ENCODE measurements at regions not wholly inside any gene's neighbourhood (a gene's known extent, or its start where the extent isn't known, plus 50 kb on each side); places are given as distances from the start of the nearest gene placed in this dataset.

GRCh38 chr5:43771611-43772031, 168.6 kb downstream of the NNT start:
- CTCF ChIA-PET, result no interaction called here
- Histone ChIP-seq H3K9me3 (ENCODE audit: control insufficient read depth in 1 of 2, insufficient read depth in 1 of 2, low read length in 2 of 2) (no peaks in the 10 kb centered on the region), H3K36me3 (ENCODE audit: insufficient read depth, low read length) (no peaks in the 10 kb centered on the region), H3K4me3 (ENCODE audit: low read length) (no peak overlapping the region), H3K27ac (ENCODE audit: low read depth in 1 of 2, low read length in 2 of 2) (no peak overlapping the region), H3K4me1 (ENCODE audit: insufficient read depth, low read length) (no peaks in the 10 kb centered on the region), H3K27me3 (ENCODE audit: control insufficient read depth in 1 of 2, insufficient read depth in 2 of 2, low read length in 2 of 2) (no peaks in the 10 kb centered on the region)
- TF ChIP-seq, protein P1, sequence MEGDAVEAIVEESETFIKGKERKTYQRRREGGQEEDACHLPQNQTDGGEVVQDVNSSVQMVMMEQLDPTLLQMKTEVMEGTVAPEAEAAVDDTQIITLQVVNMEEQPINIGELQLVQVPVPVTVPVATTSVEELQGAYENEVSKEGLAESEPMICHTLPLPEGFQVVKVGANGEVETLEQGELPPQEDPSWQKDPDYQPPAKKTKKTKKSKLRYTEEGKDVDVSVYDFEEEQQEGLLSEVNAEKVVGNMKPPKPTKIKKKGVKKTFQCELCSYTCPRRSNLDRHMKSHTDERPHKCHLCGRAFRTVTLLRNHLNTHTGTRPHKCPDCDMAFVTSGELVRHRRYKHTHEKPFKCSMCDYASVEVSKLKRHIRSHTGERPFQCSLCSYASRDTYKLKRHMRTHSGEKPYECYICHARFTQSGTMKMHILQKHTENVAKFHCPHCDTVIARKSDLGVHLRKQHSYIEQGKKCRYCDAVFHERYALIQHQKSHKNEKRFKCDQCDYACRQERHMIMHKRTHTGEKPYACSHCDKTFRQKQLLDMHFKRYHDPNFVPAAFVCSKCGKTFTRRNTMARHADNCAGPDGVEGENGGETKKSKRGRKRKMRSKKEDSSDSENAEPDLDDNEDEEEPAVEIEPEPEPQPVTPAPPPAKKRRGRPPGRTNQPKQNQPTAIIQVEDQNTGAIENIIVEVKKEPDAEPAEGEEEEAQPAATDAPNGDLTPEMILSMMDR (IDR thresholded peaks at IDR 0.05), result no peak
- Mint-ChIP-seq H3K4me1 (ENCODE audit: low read depth) (no peaks in the 10 kb centered on the region), H3K4me3 (no peak overlapping the region), H3K9me3 (no peaks in the 10 kb centered on the region), H3K27ac (no peak overlapping the region), H3K36me3 (ENCODE audit: low read depth) (no peaks in the 10 kb centered on the region), H3K27me3 (peaks cover 5% of the 10 kb centered on the region)
- ATAC-seq (ENCODE audit: poor library complexity), result no peak
- POLR2A ChIA-PET, result no interaction called here
- no peak for DNase-seq
- intact Hi-C loops (cut with DNase I, micrococcal nuclease), result no loop called here

DNA sequence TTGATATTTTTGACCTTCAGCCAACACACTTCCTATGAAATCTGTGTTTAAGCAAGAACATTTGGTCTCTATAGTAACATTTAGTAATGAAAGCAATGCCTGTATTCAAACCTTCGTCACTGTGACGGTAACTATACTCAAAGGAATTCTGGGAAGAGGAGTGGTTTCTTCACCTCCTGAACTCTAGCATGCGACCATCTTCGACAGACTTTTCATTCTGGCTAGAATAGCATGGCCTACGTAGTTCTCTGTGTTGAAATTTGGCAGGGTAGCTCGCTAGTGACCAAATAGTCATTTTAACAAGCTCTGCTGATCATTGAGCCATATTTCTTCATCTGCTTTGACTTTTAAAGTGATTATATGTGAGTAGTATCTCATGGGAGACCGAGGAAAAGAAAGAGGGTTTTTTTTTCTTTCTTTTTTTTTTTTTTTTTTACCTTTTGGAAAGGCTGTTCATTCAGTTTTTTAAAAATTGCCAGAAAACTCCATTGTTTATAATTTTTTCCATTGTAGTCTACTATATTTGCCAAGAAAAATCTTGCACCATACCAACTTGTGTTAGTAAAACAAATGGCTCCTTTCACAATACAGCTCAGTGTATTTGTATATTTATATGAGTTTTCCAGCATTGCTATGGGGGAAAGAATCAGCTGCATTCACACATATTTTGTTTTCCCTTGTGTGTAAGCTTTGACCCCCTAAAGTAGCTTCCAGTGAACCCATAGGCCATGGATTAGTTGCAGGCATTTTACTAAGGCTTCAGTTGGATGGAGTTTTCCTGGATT, 166.8 kb downstream of the NNT start:
- no peaks in the 10 kb centered on the region for H3K4me1 Mint-ChIP-seq (ENCODE audit: low read depth)
- POLR2A ChIA-PET, result no interaction called here
- intact Hi-C loops (cut with DNase I, micrococcal nuclease), result no loop called here

More for the DNA sequence above, 166.8 kb downstream of the NNT start:
- H3K27ac Mint-ChIP-seq, result no peak overlapping the region
- no peaks in the 10 kb centered on the region for H3K9me3 Mint-ChIP-seq
- no peaks in the 10 kb centered on the region for H3K36me3 ChIP-seq (ENCODE audit: insufficient read depth, low read length)
- H3K27me3 ChIP-seq (ENCODE audit: control insufficient read depth in 1 of 2, insufficient read depth in 2 of 2, low read length in 2 of 2), result no peaks in the 10 kb centered on the region
- TF ChIP-seq, protein P1 (IDR thresholded peaks at IDR 0.05), result no peak
- no peak overlapping the region for H3K4me3 ChIP-seq (ENCODE audit: low read length)
- ATAC-seq (ENCODE audit: poor library complexity) (no peak), DNase-seq (no peak)
- H3K27me3 Mint-ChIP-seq, result peaks cover 8% of the 10 kb centered on the region
- no peak overlapping the region for H3K4me3 Mint-ChIP-seq
- no peaks in the 10 kb centered on the region for H3K9me3 ChIP-seq (ENCODE audit: control insufficient read depth in 1 of 2, insufficient read depth in 1 of 2, low read length in 2 of 2)
- no peaks in the 10 kb centered on the region for H3K4me1 ChIP-seq (ENCODE audit: insufficient read depth, low read length)
- CTCF ChIA-PET, result interaction anchor here (1.0 kb wide), 1 partner anchor 12 kb away, joined by 3 read pairs; no protein-coding TSS in a partner anchor
- no peak overlapping the region for H3K27ac ChIP-seq (ENCODE audit: low read depth in 1 of 2, low read length in 2 of 2)
- no peaks in the 10 kb centered on the region for H3K36me3 Mint-ChIP-seq (ENCODE audit: low read depth)
